ENCODE measurements at regions not wholly inside any gene's neighbourhood (a gene's known extent, or its start where the extent isn't known, plus 50 kb on each side); places are given as distances from the start of the nearest gene placed in this dataset.

DNA sequence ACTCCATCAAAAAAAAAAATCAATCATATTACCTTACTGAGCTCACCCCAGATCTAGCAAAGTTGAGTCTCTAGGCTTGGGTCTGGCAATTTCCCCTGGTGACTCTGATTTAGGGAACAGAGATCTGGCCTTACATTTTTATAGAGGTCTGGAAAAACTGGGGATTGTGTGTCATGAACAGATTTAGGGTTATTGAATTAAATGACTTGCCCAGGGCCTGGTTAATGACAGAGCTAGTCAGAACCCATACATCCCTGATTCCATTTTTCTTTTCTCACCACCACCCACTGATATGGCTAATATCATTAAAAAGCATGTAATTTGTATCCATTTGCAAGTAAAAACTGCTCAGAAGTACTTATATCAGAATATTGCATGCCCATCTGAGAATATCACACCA, 163.4 kb upstream of the OGFRL1 start:
- DNase-seq (ENCODE audit: low read depth) = no peak

DNA sequence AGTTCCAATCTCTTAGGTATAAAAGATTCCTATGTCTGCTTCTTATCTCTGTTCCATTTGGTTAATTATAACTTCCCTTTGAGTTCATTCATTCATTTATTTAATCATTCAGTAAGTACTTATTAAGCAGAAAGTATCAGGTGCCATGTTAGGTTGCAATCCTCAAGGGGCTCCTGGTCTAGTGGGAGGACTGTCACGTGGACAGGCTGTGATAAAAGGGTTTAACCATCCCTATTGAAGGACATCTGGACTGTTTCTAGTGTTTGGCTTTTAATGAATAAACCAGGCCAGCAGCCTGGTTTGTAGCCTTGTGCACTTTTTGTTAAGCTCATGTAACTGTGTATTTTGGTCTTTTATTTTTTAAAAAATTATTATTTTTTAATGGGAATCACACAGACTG, 162.1 kb upstream of the OGFRL1 start:
- no peak for DNase-seq (ENCODE audit: low read depth)

DNA sequence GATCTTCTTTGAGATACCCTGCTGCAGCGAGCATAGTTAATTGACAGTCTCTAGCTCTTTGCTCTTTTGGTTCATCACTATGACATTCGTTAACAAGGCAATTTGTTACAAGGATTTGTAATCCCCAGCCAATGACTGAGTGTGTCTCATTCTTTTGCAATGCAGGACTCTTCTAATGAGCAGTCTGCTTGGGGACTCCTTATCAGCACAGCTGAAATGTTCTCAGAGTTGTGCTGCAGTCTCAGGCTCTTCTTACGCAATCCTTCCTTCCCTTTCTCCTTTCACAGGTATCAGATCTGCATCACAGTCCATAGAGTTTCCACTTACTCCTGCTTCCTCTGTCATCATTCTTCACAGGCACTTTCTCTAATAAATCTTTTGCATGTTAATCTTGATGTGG, 161.2 kb upstream of the OGFRL1 start:
- DNase-seq (ENCODE audit: low read depth) = no peak

DNA sequence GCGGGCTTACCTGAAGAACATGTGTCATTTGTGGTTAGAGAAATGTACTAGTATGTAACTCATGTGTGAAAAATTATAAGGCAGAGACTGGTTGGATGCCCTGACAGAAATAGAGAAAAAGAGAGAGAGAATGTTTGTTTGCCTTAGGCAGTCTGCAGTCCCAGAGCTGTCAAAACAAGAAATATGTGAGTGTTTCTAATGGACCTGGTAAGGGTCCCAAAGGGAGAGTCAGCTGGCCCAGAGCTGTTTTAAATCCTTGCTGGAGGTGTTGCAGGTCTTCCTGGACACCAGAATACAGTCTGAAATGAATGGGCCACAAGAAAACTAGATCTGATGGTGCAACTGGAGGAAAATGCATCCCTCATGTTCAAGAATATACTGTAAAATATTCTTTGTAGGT, 158.3 kb upstream of the OGFRL1 start:
- DNase-seq (ENCODE audit: low read depth) = no peak

DNA sequence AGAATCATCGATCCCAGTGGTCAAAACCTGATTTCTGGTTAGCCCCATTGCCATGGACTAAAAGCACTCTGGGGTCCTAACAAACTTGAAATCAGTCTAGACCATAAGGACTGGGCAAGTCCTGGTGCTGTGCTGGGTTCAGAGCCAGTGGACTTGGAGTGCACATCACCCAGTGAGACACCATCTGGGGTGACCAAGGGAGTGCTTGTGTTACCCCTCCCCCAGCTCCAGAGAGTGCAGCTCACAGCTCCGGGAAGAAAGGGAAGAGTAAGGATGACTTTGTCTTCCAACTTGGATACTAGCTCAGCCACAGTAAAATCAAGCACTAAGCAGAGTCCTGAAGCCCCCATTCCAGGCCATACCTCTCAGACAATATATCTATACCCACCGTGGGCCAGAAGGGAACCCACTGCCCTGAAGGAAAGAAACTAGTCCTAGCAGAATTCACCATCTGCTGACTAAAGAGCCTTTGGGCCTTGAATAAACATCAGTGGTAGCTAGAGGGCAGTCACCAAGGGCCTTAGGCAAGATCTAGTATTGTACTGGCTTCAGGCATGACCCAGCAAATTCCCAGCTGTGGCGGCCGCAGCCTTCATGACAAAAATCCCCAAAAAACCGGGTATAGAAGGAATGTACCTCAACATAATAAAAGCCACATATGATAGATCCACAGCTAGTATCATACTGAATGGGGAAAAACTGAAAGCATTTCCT, 153.5 kb upstream of the OGFRL1 start:
- no peak for DNase-seq (ENCODE audit: low read depth)

DNA sequence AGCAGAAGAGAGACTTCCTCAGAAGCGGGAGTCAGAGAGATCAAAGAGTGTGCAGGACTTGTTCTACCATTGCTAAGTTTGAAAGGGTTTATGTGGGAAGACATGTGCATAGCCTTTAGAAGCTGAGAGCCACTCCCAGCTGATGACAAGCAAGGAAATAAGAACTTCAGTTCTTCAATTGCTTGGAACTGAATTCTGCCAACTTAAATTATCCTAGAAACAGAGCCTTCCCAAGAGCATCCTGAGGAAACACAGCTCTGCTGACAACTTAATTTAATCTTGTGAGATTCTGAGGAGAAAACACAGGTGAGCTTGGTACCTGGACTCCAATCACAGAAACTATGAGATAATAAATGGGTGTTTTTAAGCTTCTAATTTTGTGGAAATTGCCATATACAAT, 150.6 kb upstream of the OGFRL1 start:
- DNase-seq (ENCODE audit: low read depth) = no peak

DNA sequence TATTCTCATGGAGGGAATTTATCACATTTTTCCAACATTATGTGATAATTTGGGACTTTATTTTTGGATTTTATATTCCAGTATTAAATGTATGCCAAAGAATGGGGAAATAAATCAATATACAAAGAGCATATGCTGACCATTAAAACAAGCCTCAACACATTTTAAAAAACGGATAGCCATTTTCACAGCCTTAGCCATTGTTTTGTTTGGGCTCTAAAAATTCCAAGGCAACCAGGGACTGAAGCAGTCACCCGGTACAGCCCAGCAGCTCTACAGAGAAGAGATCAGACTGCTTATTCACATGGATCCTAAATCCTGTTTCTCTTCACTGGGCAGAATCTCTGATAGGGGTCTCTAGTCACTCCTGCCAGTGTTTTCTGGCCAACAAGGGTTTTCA, 150.2 kb upstream of the OGFRL1 start:
- no peak for DNase-seq (ENCODE audit: low read depth)

DNA sequence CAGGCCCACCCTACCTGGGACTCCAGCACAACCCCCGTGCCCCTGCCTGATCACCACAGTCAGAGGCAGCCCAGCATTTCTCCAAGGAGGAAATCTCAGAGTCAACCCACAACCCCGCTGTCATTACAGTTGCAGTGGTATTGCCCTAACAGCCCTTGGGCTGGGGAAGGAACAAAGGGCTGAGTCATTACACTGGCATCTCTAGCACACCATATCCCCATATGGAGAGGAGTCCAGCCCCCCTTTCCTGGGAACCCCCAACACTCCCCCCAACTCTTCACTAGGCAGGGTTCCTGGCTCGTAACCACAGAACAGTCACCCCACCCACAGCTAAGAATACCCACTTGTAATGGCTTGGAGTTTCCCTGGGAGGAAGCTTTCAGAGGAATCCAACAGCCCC, 149.4 kb upstream of the OGFRL1 start:
- DNase-seq (ENCODE audit: low read depth) = no peak

DNA sequence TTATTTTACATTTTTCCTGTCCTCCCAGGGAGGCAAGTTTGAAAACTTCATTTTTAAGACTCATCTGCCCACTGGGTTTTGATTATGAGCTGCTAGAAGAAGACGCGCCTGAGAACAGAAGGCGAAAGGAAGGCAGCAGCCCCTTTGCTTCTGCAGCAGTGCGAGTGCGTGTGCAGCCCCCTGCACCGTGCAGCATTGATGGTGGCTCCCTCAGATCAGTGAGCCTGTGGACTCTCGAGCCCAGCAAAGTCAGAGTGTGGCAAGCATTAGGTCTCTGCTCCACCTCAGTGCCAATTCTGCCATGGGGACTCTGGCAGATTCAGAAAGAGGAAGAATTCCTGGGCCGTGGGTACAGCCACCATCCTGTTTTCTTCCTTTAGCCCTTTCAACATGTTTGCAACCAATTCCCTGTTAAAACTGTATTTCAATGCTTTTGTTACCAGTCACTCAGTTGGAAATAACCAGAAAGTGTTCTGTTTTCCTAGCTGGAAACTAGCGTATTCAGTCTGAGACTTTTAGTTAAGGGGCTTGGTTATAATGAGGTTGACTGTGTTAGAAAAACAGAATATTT, 134.8 kb upstream of the OGFRL1 start:
- DNase-seq (ENCODE audit: low read depth) = no peak

DNA sequence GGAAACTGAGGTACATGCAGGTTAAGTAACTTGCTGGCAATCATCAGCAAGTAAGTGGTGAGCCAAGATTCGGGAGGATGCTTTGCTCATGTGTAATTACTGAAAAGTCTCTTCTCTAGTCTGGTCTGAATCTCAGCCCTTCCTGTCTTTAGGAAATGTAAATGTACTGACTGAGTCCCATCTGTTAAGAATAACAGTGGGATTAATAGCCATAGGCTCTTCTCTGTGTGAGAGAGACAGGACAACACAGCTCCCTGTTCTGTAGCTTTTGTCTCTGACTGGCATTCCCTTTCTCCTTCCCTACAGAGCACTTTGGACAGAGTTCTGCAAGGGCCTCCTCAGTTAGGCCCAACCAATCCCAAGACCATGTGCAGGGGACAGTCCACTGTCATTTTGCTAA, 131.3 kb upstream of the OGFRL1 start:
- no peak for DNase-seq (ENCODE audit: low read depth)

GRCh38 chr6:71164890-71165289, 123.7 kb upstream of the OGFRL1 start:
- no peak for DNase-seq (ENCODE audit: low read depth)

DNA sequence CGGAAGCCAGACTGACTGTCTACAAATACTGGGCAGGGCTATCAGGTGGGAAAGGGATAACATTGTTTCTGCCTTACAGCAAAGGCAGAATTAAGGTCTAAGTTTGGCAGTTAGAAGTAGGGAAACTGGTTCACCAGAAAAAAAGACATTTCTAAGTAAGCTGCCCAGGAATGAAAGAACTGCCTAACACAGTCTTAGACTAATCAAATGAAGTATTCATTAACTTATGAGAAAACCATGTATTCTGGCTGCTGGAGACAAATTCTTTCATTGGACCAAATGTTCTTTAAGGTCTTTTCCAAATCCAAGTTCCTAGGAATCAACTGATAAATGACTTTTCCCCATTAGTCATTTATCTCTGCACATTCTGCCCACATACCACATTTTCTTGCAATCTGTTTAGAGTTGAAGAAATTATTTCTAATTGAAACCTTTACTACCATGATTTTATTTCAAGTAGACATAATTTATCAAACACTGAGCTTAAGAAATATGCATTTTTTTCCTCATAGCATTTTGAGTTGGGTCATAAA, 120.3 kb upstream of the OGFRL1 start:
- DNase-seq (ENCODE audit: low read depth) = no peak

DNA sequence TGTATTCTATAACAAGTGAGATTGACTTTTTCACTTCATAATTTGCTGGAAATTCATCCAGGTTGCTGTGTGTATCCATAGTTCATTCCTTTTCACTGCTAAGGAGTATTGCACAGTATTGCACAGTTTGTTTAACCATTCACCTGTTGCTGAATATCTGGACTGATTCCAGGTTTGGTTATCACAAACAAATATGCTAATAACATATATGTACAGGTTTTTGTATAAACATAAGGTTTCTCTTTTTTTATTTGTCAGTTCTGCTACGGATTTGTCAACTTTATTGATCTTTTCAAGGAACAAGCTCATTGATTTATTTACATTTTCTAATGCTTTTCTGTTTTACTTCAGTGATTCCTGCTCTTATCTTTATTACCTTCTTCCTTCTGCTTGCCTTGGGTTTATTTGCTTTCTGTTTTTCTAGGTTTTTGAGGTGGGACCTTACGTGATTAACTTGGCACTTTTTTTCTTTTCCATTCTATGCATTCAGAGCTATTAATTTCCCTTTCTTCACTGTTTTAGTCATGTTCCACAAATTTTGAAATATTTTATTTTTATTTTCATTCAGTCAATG, 117.0 kb upstream of the OGFRL1 start:
- DNase-seq (ENCODE audit: low read depth) = no peak

DNA sequence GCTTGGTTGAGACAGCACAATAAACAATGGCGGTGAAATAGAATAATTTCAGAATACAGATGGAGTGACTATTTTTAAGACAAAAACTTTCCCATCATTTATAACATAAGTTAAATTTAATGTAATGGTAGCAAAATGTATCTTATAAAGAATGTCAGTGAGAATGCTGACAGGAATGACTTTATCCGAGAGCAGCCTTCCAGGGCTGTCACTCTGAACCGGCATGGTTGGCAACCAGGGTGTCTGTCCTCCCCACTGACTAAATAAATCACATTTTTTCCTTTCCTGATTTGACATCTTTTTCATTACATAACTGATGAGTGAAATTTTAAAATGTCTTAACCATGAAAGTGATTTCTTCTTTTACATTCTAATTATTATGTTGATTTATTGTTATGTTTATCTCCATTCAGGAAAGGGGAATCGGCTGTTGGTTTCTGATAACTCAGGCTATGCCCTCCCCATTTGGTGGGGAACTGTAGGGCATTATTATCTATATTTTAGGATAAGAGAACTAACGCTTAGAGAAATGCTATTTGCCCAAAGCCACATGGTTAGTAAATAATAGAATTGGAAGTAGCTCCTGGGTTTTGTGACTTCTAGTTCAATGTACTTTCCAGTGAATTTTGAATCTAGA, 109.2 kb upstream of the OGFRL1 start:
- DNase-seq (ENCODE audit: low read depth) = no peak

GRCh38 chr6:71181565-71181964, 107.0 kb upstream of the OGFRL1 start:
- no peak for DNase-seq (ENCODE audit: low read depth)

GRCh38 chr6:71187141-71187540, 101.5 kb upstream of the OGFRL1 start:
- DNase-seq (ENCODE audit: low read depth) = no peak

DNA sequence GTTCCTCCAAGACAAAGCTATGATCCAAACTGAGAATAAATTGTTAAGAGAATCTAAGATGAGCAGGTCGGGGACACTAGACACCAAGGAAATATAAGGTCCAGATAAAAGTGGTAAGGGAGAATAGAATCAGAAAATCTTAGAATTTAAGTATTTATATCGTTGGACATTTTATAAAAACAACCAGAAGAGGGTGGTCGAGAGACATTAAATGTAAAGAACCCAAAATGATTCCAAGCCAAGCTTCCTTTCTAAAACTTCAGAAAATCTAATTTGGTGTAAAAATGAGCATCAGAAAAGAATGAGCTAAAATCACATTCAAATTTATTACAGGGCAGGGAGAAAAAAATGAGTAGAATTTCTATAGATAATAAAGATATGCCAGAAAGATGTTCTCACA, 97.8 kb upstream of the OGFRL1 start:
- no peak for DNase-seq (ENCODE audit: low read depth)

DNA sequence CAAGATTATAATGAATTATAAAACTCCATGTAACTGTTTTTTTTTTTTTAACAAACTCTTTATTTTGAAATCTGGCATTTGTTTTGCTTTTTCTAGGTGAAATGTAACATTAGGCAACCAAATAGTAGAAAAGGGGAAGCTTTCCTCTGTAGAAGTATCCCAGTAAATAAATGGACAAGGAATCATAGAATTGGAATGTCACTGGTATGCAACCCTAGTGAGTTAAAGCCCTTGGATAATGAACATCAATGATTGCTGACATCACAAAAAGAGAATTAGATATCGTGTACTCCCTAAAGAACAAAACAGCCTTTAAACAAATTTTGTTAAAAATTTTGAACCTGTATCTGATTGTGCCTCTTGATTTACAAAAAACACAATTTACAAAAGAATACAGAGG, 93.9 kb upstream of the OGFRL1 start:
- DNase-seq (ENCODE audit: low read depth) = no peak

GRCh38 chr6:71197267-71197666, 91.3 kb upstream of the OGFRL1 start:
- DNase-seq (ENCODE audit: low read depth) = no peak

- DNase-seq (ENCODE audit: low read depth) = no peak
Measured at GRCh38 chr6:71197780-71198179, 90.8 kb upstream of the OGFRL1 start.

DNA sequence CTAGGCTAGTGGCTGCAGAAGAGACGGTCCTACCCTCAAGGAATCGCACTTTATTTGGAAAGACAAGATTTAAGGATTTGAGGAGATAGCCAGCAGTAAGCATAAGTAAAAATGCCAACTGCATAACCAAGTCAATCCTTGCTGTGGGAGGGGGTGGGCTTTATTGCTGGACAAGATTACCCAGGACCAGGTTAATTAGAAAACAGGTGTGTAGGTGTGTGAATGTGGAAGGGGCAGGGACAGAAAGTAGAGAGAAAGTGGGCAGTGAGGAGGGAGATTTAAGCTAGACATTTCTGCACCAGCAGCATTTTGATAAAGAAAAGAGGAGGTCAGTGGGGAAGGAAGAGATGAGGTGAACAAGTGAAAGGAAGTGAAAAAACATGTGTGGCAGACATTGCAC, 89.7 kb upstream of the OGFRL1 start:
- DNase-seq (ENCODE audit: low read depth) = no peak

GRCh38 chr6:71199736-71200135, 88.9 kb upstream of the OGFRL1 start:
- DNase-seq (ENCODE audit: low read depth) = no peak

DNA sequence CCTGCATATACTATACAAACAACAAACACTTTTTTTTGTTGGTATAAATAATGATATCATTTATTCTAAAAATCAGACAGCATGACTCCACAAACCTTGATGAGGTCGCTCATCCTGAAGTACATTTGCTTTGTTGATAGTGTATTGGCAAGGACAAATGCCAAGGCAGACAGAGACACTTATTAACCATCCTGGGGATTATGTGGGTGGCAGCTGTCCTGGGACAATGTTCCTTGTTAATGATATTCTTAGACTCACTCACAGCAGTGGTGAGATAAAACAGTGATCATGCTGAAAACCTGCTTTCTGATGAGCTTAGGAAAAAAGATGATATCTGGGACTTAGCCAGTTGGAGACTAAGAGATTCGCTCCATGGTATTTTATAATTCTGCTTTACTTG, 85.4 kb upstream of the OGFRL1 start:
- no peak for DNase-seq (ENCODE audit: low read depth)

Data from CMK (cell line).